Brain microvascular endothelial cell (primary cell): ENCODE measurements at regions not wholly inside any gene's neighbourhood (a gene's known extent, or its start where the extent isn't known, plus 50 kb on each side); places are given as distances from the start of the nearest gene placed in this dataset.
A peak's percentile ranks its signal among the peaks of the same experiment; 100 is the strongest.

ENCODE experiments used
- DNase-seq: peaks from one replicate; pipeline ENCODE4 v3.0.0-alpha.2; 2020
- H3K27ac ChIP-seq: fragments of 250-450 bp; sonication (Bioruptor Pico); 2 replicates; pipeline ENCODE4 v1.5.1; 2020; ENCODE audit warnings: mild to moderate bottlenecking, moderate library complexity
- H3K27me3 ChIP-seq: fragments of 250-450 bp; sonication (Bioruptor Pico); replicated peaks from 2 replicates; pipeline ENCODE4 v1.5.1; 2020; ENCODE audit warnings: mild to moderate bottlenecking
- H3K36me3 ChIP-seq: fragments of 250-450 bp; sonication (Bioruptor Pico); replicated peaks from 2 replicates; pipeline ENCODE4 v1.5.1; 2020; ENCODE audit warnings: mild to moderate bottlenecking
- H3K4me3 ChIP-seq: 2 replicates; pipeline ENCODE4 v1.5.1; 2011; ENCODE audit warnings: low read depth, mild to moderate bottlenecking, control low read depth, low read length, moderate library complexity
- CTCF ChIP-seq: IDR thresholded peaks from 2 replicates; pipeline ENCODE4 v1.5.1; 2011; ENCODE audit warnings: low read depth, mild to moderate bottlenecking, moderate library complexity, low read length, control low read depth, inconsistent platforms; ENCODE audit errors: missing control alignments
- in situ Hi-C: cut with HindIII; loops from 2 replicates; pipeline ENCODE4 v1.10.0; 2017; ENCODE audit warnings: low sequenced_read_pairs, low pct_ligation_motif_present

- DNase-seq = no peak
- TF ChIP-seq CTCF = no peak
- Histone ChIP-seq H3K4me3 (no peak overlapping the region), H3K27ac (no peak overlapping the region), H3K36me3 (no peaks in the 10 kb centered on the region), H3K27me3 (no peaks in the 10 kb centered on the region)
- in situ Hi-C loops = no loop called here
These were observed 587.2 kb upstream of the ATP2B1 start for GRCh38 chr12:90295858-90296257.

- in situ Hi-C loops = no loop called here
- no peak for DNase-seq
- Histone ChIP-seq H3K27ac (no peak overlapping the region), H3K36me3 (no peaks in the 10 kb centered on the region), H3K27me3 (no peaks in the 10 kb centered on the region), H3K4me3 (no peak overlapping the region)
- no peak for TF ChIP-seq CTCF
These were observed 583.5 kb upstream of the ATP2B1 start for GRCh38 chr12:90292183-90292582.

GRCh38 chr12:90290980-90291975 is 582.6 kb upstream of the ATP2B1 start:
- H3K36me3 ChIP-seq = no peaks in the 10 kb centered on the region
- in situ Hi-C loops = no loop called here
- H3K4me3 ChIP-seq = no peak overlapping the region
- no peak overlapping the region for H3K27ac ChIP-seq
- no peak for TF ChIP-seq CTCF
- no peak for DNase-seq
- H3K27me3 ChIP-seq = no peaks in the 10 kb centered on the region

GRCh38 chr12:90287585-90287984 is 578.9 kb upstream of the ATP2B1 start:
- no peak for TF ChIP-seq CTCF
- Histone ChIP-seq H3K36me3 (no peaks in the 10 kb centered on the region), H3K4me3 (no peak overlapping the region), H3K27me3 (no peaks in the 10 kb centered on the region), H3K27ac (no peak overlapping the region)
- in situ Hi-C loops = no loop called here
- DNase-seq = no peak

- Histone ChIP-seq H3K36me3 (no peaks in the 10 kb centered on the region), H3K27me3 (no peaks in the 10 kb centered on the region), H3K4me3 (no peak overlapping the region), H3K27ac (peak overlapping the region; percentile 77)
- DNase-seq = no peak
- TF ChIP-seq CTCF = no peak
- in situ Hi-C loops = no loop called here
These were observed 572.7 kb upstream of the ATP2B1 start for GRCh38 chr12:90281154-90281868.
